ENCODE measurements at regions not wholly inside any gene's neighbourhood (a gene's known extent, or its start where the extent isn't known, plus 50 kb on each side); places are given as distances from the start of the nearest gene placed in this dataset.

- no peak for TF ChIP-seq CREB5 (CRISPR knock-in tag; IDR thresholded peaks at IDR 0.05; ENCODE audit: low read depth)
- TF ChIP-seq BACH2 (CRISPR knock-in tag; IDR thresholded peaks at IDR 0.05; ENCODE audit: borderline replicate concordance), result no peak
- no peak for TF ChIP-seq CSRNP3 (CRISPR knock-in tag; IDR thresholded peaks at IDR 0.05)
- no peak for TF ChIP-seq ZC3H10 (CRISPR knock-in tag; IDR thresholded peaks at IDR 0.05)
- no peak for TF ChIP-seq ZNF8 (CRISPR knock-in tag; IDR thresholded peaks at IDR 0.05)
- TF ChIP-seq ZFP3 (CRISPR knock-in tag; IDR thresholded peaks at IDR 0.05), result no peak
- no peak for TF ChIP-seq ZNF565 (CRISPR knock-in tag; conservative IDR thresholded peaks at IDR 0.05; ENCODE audit: low read depth)
- TF ChIP-seq TCF4 (CRISPR knock-in tag; IDR thresholded peaks at IDR 0.05; ENCODE audit: borderline replicate concordance), result no peak
- no peak for TF ChIP-seq ISL1 (CRISPR knock-in tag; IDR thresholded peaks at IDR 0.05)
- no peak for TF ChIP-seq ZNF70 (CRISPR knock-in tag; IDR thresholded peaks at IDR 0.05)
- no peak for TF ChIP-seq GLIS3 (CRISPR knock-in tag; IDR thresholded peaks at IDR 0.05)
- no peak for ATAC-seq
Measured at GRCh38 chr3:76479161-76479650, 560.7 kb upstream of the ROBO2 start.

- no peak for TF ChIP-seq PATZ1 (CRISPR knock-in tag; IDR thresholded peaks at IDR 0.05; ENCODE audit: borderline replicate concordance)
- TF ChIP-seq ZFP3 (CRISPR knock-in tag; IDR thresholded peaks at IDR 0.05), result no peak
- no peak for TF ChIP-seq ISL1 (CRISPR knock-in tag; IDR thresholded peaks at IDR 0.05)
- no peak for TF ChIP-seq BACH2 (CRISPR knock-in tag; IDR thresholded peaks at IDR 0.05; ENCODE audit: borderline replicate concordance)
- TF ChIP-seq ZNF565 (CRISPR knock-in tag; conservative IDR thresholded peaks at IDR 0.05; ENCODE audit: low read depth), result no peak
- ATAC-seq, result no peak
Measured at GRCh38 chr3:76482510-76482909, 557.4 kb upstream of the ROBO2 start.

GRCh38 chr3:76487446-76487845 is 552.5 kb upstream of the ROBO2 start:
- TF ChIP-seq PATZ1 (CRISPR knock-in tag; IDR thresholded peaks at IDR 0.05; ENCODE audit: borderline replicate concordance) (no peak), ZNF8 (CRISPR knock-in tag; IDR thresholded peaks at IDR 0.05) (no peak), BACH2 (CRISPR knock-in tag; IDR thresholded peaks at IDR 0.05; ENCODE audit: borderline replicate concordance) (no peak), ZNF565 (CRISPR knock-in tag; conservative IDR thresholded peaks at IDR 0.05; ENCODE audit: low read depth) (no peak), ESRRG (CRISPR knock-in tag; IDR thresholded peaks at IDR 0.05) (no peak), SNAI2 (CRISPR knock-in tag; IDR thresholded peaks at IDR 0.05) (no peak), TSHZ2 (CRISPR knock-in tag; IDR thresholded peaks at IDR 0.05) (no peak), RARB (CRISPR knock-in tag; IDR thresholded peaks at IDR 0.05) (no peak), ISL1 (CRISPR knock-in tag; IDR thresholded peaks at IDR 0.05) (no peak), OSR1 (CRISPR knock-in tag; IDR thresholded peaks at IDR 0.05) (no peak), CSDC2 (CRISPR knock-in tag; IDR thresholded peaks at IDR 0.05) (no peak), GLIS3 (CRISPR knock-in tag; IDR thresholded peaks at IDR 0.05) (no peak), ZC3H10 (CRISPR knock-in tag; IDR thresholded peaks at IDR 0.05) (no peak), ZFP30 (CRISPR knock-in tag; IDR thresholded peaks at IDR 0.05) (no peak)
- no peak for ATAC-seq

Data from SK-N-SH treated with all-trans-retinoic acid at 6 μM for 48 hours (cell line).